ENCODE measurements at regions not wholly inside any gene's neighbourhood (a gene's known extent, or its start where the extent isn't known, plus 50 kb on each side); places are given as distances from the start of the nearest gene placed in this dataset.

GRCh38 chr11:10379871-10380568, 75.0 kb upstream of the AMPD3 start:
- Mint-ChIP-seq H3K4me3 (ENCODE audit: low read depth) (no peak overlapping the region), H3K4me1 (ENCODE audit: low read depth) (no peaks in the 10 kb centered on the region), H3K27me3 (no peaks in the 10 kb centered on the region), H3K27ac (no peak overlapping the region), H3K36me3 (ENCODE audit: insufficient read depth) (no peaks in the 10 kb centered on the region), H3K9me3 (ENCODE audit: low read depth) (no peaks in the 10 kb centered on the region)
- DNase-seq (ENCODE audit: low spot score, unreplicated experiment) = no peak
- TF ChIP-seq CTCF (IDR thresholded peaks at IDR 0.05; ENCODE audit: unreplicated experiment) = no peak

- Mint-ChIP-seq H3K27ac (no peak overlapping the region), H3K36me3 (ENCODE audit: insufficient read depth) (no peaks in the 10 kb centered on the region)
Observed at GRCh38 chr11:10380921-10381320, 74.1 kb upstream of the AMPD3 start.

GRCh38 chr11:10381736-10382135, 73.3 kb upstream of the AMPD3 start:
- Mint-ChIP-seq H3K4me1 (ENCODE audit: low read depth) (no peaks in the 10 kb centered on the region), H3K36me3 (ENCODE audit: insufficient read depth) (no peaks in the 10 kb centered on the region), H3K9me3 (ENCODE audit: low read depth) (no peaks in the 10 kb centered on the region), H3K27me3 (no peaks in the 10 kb centered on the region), H3K27ac (no peak overlapping the region), H3K4me3 (ENCODE audit: low read depth) (no peak overlapping the region)
- DNase-seq (ENCODE audit: low spot score, unreplicated experiment) = no peak
- TF ChIP-seq CTCF (IDR thresholded peaks at IDR 0.05; ENCODE audit: unreplicated experiment) = no peak

More at GRCh38 chr11:10380921-10381320, 74.1 kb upstream of the AMPD3 start:
- no peaks in the 10 kb centered on the region for H3K4me1 Mint-ChIP-seq (ENCODE audit: low read depth)
- no peaks in the 10 kb centered on the region for H3K27me3 Mint-ChIP-seq
- no peak for TF ChIP-seq CTCF (IDR thresholded peaks at IDR 0.05; ENCODE audit: unreplicated experiment)
- no peak for DNase-seq (ENCODE audit: low spot score, unreplicated experiment)
- H3K4me3 Mint-ChIP-seq (ENCODE audit: low read depth) = no peak overlapping the region
- no peaks in the 10 kb centered on the region for H3K9me3 Mint-ChIP-seq (ENCODE audit: low read depth)

GRCh38 chr11:10382518-10382917, 72.5 kb upstream of the AMPD3 start:
- Mint-ChIP-seq H3K4me3 (ENCODE audit: low read depth) (no peak overlapping the region), H3K36me3 (ENCODE audit: insufficient read depth) (no peaks in the 10 kb centered on the region), H3K4me1 (ENCODE audit: low read depth) (peaks cover 4% of the 10 kb centered on the region), H3K9me3 (ENCODE audit: low read depth) (no peaks in the 10 kb centered on the region), H3K27ac (no peak overlapping the region), H3K27me3 (no peaks in the 10 kb centered on the region)
- DNase-seq (ENCODE audit: low spot score, unreplicated experiment) = no peak
- TF ChIP-seq CTCF (IDR thresholded peaks at IDR 0.05; ENCODE audit: unreplicated experiment) = no peak

GRCh38 chr11:10385696-10386095, 69.4 kb upstream of the AMPD3 start:
- Mint-ChIP-seq H3K27me3 (peaks cover under 1% of the 10 kb centered on the region), H3K4me1 (ENCODE audit: low read depth) (peaks cover 17% of the 10 kb centered on the region), H3K36me3 (ENCODE audit: insufficient read depth) (no peaks in the 10 kb centered on the region), H3K4me3 (ENCODE audit: low read depth) (no peak overlapping the region), H3K27ac (no peak overlapping the region), H3K9me3 (ENCODE audit: low read depth) (no peaks in the 10 kb centered on the region)
- no peak for DNase-seq (ENCODE audit: low spot score, unreplicated experiment)
- no peak for TF ChIP-seq CTCF (IDR thresholded peaks at IDR 0.05; ENCODE audit: unreplicated experiment)
